Stimulated activated naive CD4-positive, alpha-beta T cell treated with Interleukin-2 at 50 U/mL for 16 hours (primary cell): ENCODE measurements at regions not wholly inside any gene's neighbourhood (a gene's known extent, or its start where the extent isn't known, plus 50 kb on each side); places are given as distances from the start of the nearest gene placed in this dataset.
A peak's percentile ranks its signal among the peaks of the same experiment; 100 is the strongest.
"Not testable (repeated sequence)": the region's sequence is repeated elsewhere in the genome, so short reads cannot be mapped to it uniquely, and the experiment has no call there.

Experiments used
- DNase-seq: peaks from one replicate; lab custom pipeline; 2025; lab: John Stamatoyannopoulos, UW

DNA sequence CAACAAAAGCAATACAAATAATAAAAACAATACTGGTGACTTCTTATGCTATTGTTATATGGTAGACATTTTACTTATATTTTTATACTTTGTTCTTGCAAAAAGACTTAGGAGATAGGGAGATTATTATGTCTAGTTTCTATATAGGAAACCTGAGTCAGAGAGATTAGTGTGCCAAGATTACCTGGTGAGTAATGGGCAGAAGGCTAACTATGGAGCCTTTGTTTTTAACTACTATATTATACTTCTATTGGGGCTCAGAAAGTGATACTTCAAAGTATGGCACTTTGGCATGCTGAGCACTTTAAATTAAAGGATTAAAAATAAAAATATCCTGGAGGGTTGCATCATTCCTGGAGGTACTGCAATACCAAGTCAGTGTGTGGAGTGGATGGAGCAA lies 117.5 kb upstream of the CLINT1 start:
- DNase-seq = no peak

DNA sequence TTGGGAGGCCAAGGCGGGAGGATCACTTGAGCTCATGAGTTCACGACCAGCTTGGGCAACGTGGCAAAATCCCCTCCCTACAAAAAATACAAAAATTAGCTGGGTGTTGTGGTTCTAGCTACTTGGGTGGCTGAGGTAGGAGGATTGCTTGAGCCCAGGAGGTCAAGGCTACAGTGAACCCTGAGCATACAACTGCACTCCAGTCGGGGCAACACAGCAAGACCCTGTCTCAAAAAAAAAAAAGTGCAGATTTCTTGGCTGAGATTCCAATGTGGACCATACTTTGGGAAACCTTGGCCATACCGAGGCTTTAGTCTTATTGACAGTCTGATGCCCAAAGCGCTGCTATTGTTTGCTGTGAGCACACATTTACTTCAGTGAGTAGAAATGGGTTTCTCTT lies 113.6 kb upstream of the CLINT1 start:
- no peak for DNase-seq

DNA sequence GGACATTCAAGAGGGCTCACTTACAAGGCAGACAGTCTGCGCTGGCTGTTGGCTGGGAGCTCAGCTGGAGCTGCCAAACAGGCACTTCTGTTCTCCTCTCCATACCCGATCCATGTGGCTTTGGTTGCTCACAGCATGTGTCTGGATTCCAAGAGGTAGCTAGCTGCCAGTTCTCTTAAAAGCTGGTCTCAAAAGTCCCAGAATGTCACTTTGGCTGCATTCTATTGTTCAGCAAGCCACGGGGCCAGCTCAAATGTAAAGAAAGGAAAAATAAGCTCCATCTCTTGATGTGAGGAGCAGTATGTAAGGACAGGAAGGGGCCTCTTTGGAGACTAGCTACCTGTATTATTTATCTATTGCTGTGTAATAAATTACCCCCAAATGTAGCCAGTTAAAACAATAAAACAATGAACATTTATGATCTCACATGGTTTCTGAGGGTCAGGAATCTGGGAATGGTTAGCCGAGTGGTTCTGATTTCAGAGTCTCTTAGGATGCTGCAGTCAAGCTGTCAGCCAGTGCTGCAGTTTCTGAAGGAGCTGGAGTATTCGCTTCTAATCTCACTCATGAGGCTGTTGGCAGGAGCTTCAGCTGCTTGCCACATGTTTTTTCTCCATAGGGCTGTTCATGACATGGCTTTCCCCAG lies 112.7 kb upstream of the CLINT1 start:
- no peak for DNase-seq

DNA sequence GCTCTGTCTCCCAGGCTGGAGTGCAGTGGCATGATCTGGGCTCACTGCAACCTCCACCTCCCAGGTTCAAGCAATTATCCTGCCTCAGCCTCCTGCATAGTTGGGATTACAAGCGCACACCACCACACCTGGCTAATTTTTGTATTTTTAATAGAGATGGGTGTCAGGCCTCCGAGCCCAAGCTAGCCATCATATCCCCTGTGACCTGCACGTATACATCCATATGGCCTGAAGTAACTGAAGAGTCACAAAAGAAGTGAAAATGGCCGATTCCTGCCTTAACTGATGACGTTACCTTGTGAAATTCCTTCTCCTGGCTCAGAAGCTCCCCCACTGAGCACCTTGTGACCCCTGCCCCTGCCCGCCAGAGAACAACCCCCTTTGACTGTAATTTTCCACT lies 109.6 kb upstream of the CLINT1 start:
- DNase-seq = not testable (repeated sequence)

DNA sequence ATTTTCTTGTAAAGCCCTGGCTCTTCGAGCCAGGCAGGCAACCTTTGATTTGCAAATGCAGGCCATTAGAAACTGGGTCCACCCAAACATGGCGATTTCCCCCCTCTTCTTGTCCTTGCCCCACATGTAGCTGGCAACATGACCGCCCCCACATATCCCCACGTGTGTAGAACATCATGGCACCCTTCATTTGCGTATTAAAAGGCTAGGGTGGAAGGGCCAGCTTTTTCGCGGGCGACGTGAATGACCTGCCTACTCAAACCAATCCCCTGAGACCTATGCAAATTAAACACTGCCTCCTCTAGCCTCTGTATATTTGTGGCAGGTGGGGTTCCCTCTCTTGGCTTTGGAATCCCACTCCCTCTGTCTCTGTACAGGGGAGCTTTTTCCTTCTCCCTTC lies 107.0 kb upstream of the CLINT1 start:
- DNase-seq = no peak

DNA sequence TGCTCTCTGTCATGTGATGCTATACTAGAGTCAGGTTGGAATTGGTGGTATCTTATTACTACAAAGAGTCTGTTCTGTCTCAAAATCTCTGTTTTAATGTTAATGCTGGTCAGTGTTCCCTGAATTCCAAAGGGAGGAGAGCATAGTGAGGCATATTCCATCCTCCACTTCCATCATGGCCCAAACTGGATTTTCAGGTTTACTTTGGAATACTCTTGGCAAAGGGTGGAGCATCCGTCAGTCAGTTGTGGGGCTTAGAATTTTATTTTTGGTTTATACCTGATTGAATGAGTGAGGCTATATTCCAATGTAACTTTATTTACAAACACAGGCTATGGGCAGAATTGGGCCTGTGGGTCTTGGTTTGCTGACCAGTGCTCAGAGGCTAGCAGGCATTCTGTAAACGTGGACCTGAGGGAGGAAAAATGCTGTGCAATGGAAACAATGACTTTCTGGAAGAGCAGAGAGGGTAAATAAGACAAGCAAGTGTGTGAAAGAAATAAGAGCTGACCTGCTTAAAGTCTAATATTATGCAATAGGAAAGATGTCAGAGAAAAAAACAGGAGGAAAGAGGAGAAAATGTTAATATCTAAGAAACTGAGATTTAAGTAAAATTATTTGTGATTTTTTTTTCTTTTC lies 106.2 kb upstream of the CLINT1 start:
- no peak for DNase-seq

DNA sequence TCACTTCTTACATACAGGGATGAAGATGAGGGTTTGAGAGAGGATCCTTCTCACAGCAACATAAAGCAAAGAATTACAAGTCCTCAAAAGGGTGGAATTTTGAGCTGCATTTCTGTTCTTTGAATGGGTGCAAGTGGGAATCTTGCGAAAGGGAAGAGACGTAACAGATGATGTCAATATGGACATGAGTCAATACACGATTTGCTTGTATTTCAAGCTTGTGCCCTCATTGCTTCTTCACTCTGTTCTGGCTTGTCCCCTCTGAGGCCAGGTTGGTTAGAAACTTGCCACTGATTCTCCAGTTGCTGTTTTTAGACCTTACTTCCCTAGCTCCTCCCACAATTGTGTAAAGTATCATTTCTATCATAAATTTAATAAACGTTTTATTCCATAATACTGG lies 104.8 kb upstream of the CLINT1 start:
- DNase-seq = no peak

DNA sequence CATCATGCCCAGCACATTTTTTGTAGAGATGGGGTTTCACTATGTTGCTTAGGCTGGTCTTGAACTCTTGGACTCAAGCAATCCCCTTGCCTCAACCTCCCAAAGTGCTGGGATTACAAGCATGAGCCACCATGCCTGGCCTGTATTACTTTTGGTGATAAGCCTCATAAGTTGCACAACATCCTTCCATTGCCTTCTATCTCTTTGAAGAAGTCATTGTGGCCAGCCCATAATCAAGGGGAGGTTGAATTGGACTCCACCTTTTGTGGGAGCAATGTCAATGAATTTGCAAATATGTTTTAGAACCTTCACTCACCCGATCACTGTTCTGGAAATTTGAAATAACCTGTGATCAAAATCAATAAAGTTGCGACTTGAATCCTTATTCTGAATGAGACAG lies 104.3 kb upstream of the CLINT1 start:
- DNase-seq = no peak

DNA sequence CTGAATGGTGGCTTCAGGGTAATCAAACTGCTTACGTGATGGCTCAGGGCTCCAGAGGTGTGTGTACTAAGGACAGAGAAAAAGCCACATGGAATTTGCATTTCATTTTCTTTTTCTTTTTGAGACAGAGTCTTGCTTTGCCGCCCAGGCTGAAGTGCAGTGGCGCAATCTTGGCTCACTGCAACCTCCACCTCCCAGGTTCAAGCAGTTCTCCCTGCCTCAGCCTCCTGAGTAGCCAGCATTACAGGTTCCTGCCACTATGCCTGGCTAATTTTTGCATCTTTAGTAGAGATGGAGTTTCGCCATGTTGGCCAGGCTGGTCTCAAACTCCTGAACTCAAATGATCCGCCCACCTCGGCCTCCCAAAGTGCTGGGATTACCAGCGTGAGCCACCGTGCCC lies 103.7 kb upstream of the CLINT1 start:
- not testable (repeated sequence) for DNase-seq

DNA sequence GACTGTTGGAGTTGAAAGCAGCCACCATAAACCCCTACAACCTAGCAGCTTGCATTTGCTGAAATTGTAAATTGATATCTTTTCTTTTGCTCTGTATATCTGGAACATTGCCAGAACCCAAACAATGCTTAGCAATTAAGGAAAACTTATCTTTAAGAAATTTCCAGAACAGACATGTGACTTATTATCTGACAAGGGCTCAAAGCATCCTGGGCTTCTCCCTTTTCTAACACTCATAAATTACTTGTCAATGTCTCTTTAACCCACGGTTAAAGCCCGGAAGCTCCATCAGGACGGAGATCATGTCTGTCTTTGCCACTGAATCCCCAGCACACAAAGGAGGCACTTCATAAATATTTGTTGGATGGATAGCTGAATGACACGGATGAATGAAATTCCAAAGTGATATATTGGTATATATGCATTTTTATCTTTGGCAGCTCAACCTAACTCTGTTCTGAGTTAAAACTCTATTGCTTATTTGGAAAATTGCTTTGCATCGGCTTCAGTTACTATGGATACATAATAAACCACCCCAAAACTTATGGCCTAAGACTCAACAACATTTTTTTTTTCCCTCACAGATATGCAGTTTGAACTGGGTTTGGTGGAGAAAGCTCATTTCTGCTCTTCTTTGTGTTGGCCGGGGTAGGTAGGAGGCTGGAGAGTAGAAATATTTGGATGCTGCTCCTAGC lies 103.1 kb upstream of the CLINT1 start:
- DNase-seq = no peak

DNA sequence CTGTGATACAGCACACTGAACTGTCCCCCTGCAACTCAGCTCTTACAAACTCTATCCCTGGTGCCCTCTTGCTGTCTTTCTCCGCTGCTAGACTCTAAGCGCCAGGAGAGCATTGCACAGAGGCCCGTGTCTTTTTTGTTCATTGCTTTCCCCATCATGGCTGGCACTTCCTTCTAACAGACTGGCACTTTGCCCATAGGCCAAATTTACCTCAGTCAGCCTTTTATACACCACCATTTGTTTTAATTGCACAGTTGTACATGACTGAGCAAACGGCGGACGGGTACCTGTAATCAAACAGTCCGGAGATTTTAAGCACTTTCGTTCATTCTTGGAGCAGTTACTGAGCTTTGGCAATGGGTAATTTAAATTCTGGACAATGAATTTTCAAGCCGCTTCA lies 102.2 kb upstream of the CLINT1 start:
- no peak for DNase-seq

DNA sequence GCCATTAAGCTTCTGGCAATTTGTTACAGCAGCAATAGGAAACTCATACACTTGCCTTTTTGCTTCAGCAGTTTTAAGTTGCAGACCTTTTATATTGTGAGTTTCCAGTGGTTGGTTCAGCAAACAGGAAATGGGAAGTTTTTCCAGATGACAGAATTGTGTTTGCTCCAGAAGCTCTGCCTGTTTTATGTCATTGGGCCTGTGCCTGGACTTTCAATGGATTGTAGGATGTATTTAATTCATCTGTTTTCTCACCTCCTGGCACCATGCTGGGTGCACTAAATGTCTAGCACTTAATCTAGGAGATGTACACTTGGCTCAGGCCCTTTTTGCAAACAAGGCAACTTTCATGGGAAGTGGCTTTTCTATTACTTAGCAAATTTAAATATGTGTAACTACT lies 100.4 kb upstream of the CLINT1 start:
- no peak for DNase-seq

DNA sequence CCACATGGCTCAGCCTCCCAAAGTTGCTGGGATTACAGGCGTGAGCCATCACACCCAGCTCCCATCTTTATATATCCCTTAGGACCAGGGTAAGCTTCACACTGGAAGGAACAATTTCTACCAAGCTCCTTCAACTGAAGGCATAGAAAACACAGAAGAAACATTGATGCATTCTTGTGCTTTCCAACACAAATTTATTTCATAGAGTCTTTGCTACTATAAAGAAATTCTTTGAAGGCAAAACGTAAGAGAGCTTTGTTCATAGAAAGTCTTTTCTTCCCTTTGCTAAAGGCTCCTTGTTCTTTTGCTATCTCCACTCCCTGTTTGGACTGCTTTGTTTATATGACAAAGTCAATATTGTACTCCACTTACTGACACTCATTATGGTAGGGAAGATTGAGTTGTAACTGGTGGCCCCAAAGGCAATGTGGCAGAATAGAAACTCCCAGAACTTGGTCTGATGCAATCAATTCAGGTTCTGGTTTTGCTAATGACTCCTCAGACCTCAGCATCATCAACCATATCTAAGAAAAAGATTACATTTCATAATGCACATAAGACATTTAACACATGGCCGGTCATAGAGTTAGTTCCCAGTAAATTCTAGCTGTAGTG lies 97.4 kb upstream of the CLINT1 start:
- no peak for DNase-seq

DNA sequence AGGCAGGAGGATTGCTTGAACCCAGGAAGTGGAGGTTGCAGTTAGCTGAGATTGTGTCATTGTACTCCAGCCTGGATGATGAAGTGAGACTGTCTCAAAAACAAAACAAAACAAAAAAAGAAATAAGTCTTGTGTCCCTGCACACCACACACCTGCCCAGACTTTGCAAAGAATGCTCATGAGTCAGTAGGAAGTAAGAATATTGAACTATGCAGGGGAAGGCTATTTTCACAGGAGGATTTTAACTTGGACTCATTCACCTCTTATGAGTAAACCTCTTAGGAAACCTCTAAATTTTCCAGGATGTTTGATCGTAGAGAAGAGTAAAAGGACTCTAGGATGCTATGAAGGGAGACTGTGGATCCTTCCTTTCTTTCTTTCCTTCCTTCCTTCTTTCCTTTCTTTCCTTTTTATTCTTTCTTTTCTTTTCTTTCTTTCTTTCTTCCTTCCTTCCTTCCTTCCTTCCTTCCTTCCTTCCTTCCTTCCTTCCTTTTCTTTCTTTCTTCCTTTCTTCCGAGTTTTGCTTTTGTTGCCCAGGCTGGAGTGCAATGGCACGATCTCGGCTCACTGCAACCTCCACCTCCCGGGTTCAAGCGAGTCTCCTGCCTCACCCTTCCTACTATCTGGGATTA lies 96.7 kb upstream of the CLINT1 start:
- no peak for DNase-seq

DNA sequence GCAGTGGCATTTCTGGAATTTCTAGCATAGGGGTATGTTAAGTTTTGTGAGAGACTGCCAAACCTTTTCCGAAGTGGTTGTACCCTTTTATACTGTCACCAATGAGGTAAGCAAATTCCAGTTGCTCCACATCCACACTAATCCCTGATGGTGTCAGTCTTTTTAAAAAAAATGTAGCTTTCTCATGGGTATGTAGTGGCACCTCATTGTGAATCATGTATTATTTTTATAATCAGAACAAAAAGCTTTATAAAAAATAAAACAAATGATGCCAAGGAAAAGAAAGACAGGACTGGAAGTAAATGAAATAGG lies 93.4 kb upstream of the CLINT1 start:
- DNase-seq = no peak

DNA sequence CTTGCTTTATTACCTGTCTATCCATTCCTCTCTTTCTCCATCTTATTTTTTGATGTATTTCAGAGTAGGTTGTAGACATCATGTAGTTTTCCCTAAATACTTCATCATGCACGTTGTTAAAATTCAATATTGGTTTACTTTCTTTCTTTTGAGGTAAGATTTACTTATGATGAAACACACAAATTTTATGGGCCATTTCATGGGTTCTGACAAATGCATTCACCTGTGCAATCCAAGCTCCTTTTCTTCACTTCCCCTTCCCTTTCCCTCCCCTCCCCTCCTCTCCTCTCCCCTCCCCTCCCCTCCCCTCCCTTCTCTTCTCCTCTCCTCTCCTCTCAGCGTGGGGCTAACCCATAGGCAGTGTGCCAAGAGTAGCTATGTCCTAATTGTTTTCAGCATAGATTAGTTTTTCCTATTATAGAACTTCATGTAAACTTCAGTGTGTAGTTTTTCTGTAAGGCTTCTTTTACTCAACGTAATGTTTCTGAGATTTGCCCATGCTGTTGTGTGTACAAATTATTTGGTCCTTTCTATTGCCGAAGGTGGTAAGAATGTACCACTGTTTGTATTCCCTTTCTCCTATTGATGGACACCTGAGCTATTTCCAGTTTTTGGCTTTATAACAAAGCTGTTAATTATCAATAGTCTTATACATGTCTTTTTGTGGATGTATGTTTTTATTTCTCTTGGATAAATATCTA lies 92.9 kb upstream of the CLINT1 start:
- DNase-seq = no peak

DNA sequence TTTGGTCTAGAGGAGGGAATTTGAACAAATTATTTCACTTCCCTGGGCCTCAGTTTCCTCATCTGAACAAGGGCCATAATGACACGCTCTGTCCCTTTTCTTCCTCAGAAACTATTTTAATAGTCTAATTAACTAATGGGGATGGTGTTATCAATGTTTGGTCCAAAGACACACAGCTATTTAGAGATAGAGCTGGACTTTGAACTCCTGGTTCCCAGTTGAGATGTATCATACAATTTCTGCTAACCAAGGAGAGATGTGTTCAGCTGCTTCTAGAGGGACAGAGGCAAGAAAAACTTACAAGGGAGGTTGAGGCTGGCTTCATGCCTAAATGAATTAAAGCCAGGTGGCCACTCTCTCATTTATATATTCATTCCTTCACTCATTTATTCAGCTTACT lies 90.6 kb upstream of the CLINT1 start:
- no peak for DNase-seq

DNA sequence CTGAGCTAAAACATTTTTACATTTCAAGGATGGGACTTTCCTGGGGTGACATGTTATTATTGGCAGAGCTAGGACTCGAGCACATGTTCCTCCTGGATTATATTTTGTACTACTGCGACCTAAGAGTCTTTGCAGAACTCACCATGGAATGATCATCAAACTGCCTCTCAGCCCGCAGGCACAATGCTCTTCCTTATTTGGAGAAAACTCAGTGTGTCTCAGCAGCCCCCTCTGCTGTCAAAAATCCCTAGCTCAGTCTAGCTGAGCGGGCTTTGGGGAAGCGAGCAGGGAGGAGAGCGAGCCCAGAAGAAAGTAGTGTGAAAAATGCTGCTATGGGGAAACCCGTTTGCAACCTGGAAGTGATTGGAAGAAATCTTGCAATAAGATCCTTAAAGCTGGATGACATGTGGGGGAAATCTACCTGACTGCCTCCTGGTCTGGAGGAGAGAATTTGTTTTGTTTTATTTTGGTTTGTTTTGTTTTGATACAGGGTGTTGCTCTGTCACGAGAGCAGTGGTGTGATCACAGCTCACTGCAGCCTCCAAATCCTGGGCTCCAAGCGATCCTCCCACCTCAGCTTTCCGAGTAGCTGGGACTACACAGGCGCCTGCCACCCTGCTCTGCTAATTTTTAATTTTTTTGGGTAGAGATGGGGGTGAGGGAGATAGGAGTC lies 89.9 kb upstream of the CLINT1 start:
- DNase-seq = peak; percentile 60

DNA sequence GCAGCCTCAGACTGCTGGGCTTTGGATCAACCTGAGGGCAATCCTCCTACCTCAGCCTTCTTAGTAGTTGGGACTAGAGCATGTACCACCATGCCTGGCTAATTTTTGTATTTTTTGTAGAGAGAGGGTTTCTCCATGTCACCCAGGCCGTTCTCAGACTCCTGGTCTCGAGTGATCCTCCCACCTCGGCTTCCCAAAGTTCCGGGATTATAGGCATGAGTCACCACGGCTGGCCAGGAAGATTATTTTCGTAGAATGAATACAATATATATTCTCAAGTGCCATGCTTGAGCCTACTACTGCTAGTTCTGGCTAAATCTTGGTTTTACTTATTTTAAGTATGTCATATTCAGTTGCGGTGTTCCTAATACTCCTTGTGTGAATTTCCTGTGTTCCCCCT lies 88.2 kb upstream of the CLINT1 start:
- no peak for DNase-seq

DNA sequence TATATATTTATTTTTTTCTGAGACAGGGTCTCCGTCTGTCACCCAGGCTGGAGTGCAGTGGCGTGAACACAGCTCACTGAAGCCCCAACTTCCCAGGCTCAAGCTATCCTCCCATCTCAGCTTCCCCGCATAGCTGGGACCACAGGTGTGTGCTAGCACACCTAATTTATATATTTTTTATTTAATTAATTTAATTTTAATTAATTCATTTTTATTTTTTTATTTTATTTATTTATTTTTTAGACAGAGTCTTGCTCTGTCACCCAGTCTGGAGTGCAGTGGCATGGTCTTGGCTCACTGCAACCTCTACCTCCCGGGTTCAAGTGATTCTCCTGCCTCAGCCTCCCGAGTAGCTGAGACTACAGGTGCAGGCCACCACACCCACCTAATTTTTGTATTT lies 86.9 kb upstream of the CLINT1 start:
- DNase-seq = not testable (repeated sequence)

DNA sequence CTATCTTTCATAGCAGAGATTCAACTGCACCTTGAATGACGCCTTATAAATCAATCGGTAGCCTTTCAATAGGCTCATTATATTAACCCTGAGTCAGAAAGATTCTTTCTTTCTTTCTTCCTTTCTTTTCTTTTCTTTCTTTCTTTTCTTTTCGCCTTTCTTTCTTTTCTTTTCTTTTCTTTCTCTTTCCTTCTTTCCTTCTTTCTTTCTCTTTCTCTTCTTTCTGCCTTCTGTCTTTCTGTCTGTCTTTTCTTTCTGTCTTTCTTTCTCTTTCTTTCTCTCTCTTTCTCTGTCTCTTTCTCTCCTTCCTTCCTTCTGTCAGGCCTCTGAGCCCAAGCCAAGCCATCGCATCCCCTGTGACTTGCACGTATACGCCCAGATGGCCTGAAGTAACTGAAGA lies 86.0 kb upstream of the CLINT1 start:
- no peak for DNase-seq
